GM23338 (cell line): ENCODE measurements at regions not wholly inside any gene's neighbourhood (a gene's known extent, or its start where the extent isn't known, plus 50 kb on each side); places are given as distances from the start of the nearest gene placed in this dataset.

Experiments
- ATAC-seq: fragments of 200-7000 bp; cut with Tn5 transposase; 3 replicates; pipeline ENCODE4 v1.9.1; 2020
- DNase-seq: peaks from one replicate; pipeline ENCODE4 v3.0.0-alpha.2; 2015; ENCODE audit warnings: low spot score
- H2AFZ ChIP-seq: fragments of 200-600 bp; sonication (generic); 2 replicates; pipeline ENCODE4 v1.8.0; 2016; ENCODE audit warnings: antibody characterized with exemption, mild to moderate bottlenecking, moderate library complexity
- H3F3A ChIP-seq: fragments of 200-600 bp; sonication (generic); replicated peaks from 2 replicates; pipeline ENCODE4 v1.8.0; 2017; ENCODE audit warnings: antibody characterized with exemption, mixed run types, low read depth
- H3K27ac ChIP-seq: fragments of 200-600 bp; sonication (generic); 2 replicates; pipeline ENCODE4 v1.6.1; 2016; ENCODE audit warnings: low read depth
- H3K27me3 ChIP-seq: fragments of 200-600 bp; sonication (generic); 2 replicates; pipeline ENCODE4 v1.8.0; 2016; ENCODE audit warnings: mild to moderate bottlenecking, mixed run types, moderate library complexity; ENCODE audit not compliant: insufficient read depth
- H3K36me3 ChIP-seq: fragments of 200-600 bp; sonication (generic); 2 replicates; pipeline ENCODE4 v1.8.0; 2016; ENCODE audit warnings: mild to moderate bottlenecking; ENCODE audit not compliant: insufficient read depth
- H3K4me1 ChIP-seq: fragments of 200-600 bp; sonication (generic); 2 replicates; pipeline ENCODE4 v1.8.0; 2016; ENCODE audit warnings: mild to moderate bottlenecking, moderate library complexity; ENCODE audit not compliant: insufficient read depth
- H3K4me2 ChIP-seq: fragments of 200-600 bp; sonication (generic); 2 replicates; pipeline ENCODE4 v1.7.1; 2017; ENCODE audit warnings: mixed run types
- H3K4me3 ChIP-seq: fragments of 200-600 bp; sonication (generic); 2 replicates; pipeline ENCODE4 v1.6.1; 2016; ENCODE audit warnings: mixed run types
- H3K79me2 ChIP-seq: fragments of 200-600 bp; sonication (generic); replicated peaks from 2 replicates; pipeline ENCODE4 v1.8.0; 2017; ENCODE audit warnings: mild to moderate bottlenecking; ENCODE audit not compliant: insufficient read depth
- H3K9me2 ChIP-seq: fragments of 200-600 bp; sonication (generic); 2 replicates; pipeline ENCODE4 v1.8.0; 2017; ENCODE audit not compliant: insufficient read depth
- H4K20me1 ChIP-seq: fragments of 200-600 bp; sonication (generic); replicated peaks from 2 replicates; pipeline ENCODE4 v1.8.0; 2017; ENCODE audit warnings: mild to moderate bottlenecking; ENCODE audit not compliant: insufficient read depth
- H3K27ac Mint-ChIP-seq: 2 replicates; pipeline ENCODE4 v1.8.0; 2020; ENCODE audit warnings: inconsistent platforms, mild to moderate bottlenecking, moderate library complexity, mixed read lengths
- H3K27me3 Mint-ChIP-seq: 3 replicates; pipeline ENCODE4 v1.8.0; 2022; ENCODE audit warnings: low read depth, mild to moderate bottlenecking, moderate library complexity, mixed read lengths, inconsistent platforms; ENCODE audit not compliant: insufficient read depth, poor library complexity
- H3K36me3 Mint-ChIP-seq: 3 replicates; pipeline ENCODE4 v1.8.0; 2021; ENCODE audit warnings: low read depth, mild to moderate bottlenecking, inconsistent platforms, moderate library complexity, mixed read lengths
- H3K4me1 Mint-ChIP-seq: 3 replicates; pipeline ENCODE4 v1.8.0; 2020; ENCODE audit warnings: mild to moderate bottlenecking, inconsistent platforms, mixed read lengths
- H3K4me3 Mint-ChIP-seq: 3 replicates; pipeline ENCODE4 v1.8.0; 2021; ENCODE audit warnings: moderate library complexity, mild to moderate bottlenecking, inconsistent platforms, mixed read lengths
- H3K9me3 Mint-ChIP-seq: 3 replicates; pipeline ENCODE4 v1.8.0; 2020; ENCODE audit warnings: moderate library complexity, mild to moderate bottlenecking, inconsistent platforms, mixed read lengths
- EZH2phosphoT487 ChIP-seq: fragments of 200-600 bp; sonication (generic); IDR thresholded peaks from one replicate; pipeline ENCODE4 v1.8.1; 2018; ENCODE audit warnings: antibody characterized with exemption; ENCODE audit not compliant: unreplicated experiment
- POLR2AphosphoS5 ChIP-seq: IDR thresholded peaks from 2 replicates; pipeline ENCODE4 v1.6.1; 2016; ENCODE audit warnings: antibody characterized with exemption, low read depth
- ZNF114 ChIP-seq: fragments of 250-450 bp; sonication (Bioruptor Pico); IDR thresholded peaks from 2 replicates; pipeline ENCODE4 v1.5.0; 2020; ENCODE audit warnings: mild to moderate bottlenecking, moderate library complexity
- ZNF331 ChIP-seq: fragments of 250-450 bp; sonication (Bioruptor Pico); IDR thresholded peaks from 2 replicates; pipeline ENCODE4 v1.5.0; 2020; ENCODE audit warnings: low read depth, mild to moderate bottlenecking, moderate library complexity
- TF ChIP-seq, protein P1 (sequence below): fragments of 250-450 bp; sonication (Bioruptor Pico); IDR thresholded peaks from 2 replicates; pipeline ENCODE4 v1.5.0; 2020; ENCODE audit warnings: mild to moderate bottlenecking, moderate library complexity
- TF ChIP-seq, protein P2 (sequence below): IDR thresholded peaks from one replicate; pipeline ENCODE4 v1.6.1; 2018; ENCODE audit warnings: antibody characterized with exemption; ENCODE audit not compliant: unreplicated experiment

- no peak overlapping the region for H3K4me2 ChIP-seq
- Mint-ChIP-seq H3K4me1 (no peaks in the 10 kb centered on the region), H3K27ac (no peak overlapping the region), H3K36me3 (peaks cover 33% of the 10 kb centered on the region), H3K9me3 (peaks cover 37% of the 10 kb centered on the region), H3K27me3 (no peaks in the 10 kb centered on the region), H3K4me3 (no peak overlapping the region)
- no peaks in the 10 kb centered on the region for H4K20me1 ChIP-seq
- no peaks in the 10 kb centered on the region for H3K4me1 ChIP-seq
- H3K4me3 ChIP-seq, result no peak overlapping the region
- no peaks in the 10 kb centered on the region for H3K27me3 ChIP-seq
- ATAC-seq (no peak), DNase-seq (no peak)
- TF ChIP-seq, protein P1, sequence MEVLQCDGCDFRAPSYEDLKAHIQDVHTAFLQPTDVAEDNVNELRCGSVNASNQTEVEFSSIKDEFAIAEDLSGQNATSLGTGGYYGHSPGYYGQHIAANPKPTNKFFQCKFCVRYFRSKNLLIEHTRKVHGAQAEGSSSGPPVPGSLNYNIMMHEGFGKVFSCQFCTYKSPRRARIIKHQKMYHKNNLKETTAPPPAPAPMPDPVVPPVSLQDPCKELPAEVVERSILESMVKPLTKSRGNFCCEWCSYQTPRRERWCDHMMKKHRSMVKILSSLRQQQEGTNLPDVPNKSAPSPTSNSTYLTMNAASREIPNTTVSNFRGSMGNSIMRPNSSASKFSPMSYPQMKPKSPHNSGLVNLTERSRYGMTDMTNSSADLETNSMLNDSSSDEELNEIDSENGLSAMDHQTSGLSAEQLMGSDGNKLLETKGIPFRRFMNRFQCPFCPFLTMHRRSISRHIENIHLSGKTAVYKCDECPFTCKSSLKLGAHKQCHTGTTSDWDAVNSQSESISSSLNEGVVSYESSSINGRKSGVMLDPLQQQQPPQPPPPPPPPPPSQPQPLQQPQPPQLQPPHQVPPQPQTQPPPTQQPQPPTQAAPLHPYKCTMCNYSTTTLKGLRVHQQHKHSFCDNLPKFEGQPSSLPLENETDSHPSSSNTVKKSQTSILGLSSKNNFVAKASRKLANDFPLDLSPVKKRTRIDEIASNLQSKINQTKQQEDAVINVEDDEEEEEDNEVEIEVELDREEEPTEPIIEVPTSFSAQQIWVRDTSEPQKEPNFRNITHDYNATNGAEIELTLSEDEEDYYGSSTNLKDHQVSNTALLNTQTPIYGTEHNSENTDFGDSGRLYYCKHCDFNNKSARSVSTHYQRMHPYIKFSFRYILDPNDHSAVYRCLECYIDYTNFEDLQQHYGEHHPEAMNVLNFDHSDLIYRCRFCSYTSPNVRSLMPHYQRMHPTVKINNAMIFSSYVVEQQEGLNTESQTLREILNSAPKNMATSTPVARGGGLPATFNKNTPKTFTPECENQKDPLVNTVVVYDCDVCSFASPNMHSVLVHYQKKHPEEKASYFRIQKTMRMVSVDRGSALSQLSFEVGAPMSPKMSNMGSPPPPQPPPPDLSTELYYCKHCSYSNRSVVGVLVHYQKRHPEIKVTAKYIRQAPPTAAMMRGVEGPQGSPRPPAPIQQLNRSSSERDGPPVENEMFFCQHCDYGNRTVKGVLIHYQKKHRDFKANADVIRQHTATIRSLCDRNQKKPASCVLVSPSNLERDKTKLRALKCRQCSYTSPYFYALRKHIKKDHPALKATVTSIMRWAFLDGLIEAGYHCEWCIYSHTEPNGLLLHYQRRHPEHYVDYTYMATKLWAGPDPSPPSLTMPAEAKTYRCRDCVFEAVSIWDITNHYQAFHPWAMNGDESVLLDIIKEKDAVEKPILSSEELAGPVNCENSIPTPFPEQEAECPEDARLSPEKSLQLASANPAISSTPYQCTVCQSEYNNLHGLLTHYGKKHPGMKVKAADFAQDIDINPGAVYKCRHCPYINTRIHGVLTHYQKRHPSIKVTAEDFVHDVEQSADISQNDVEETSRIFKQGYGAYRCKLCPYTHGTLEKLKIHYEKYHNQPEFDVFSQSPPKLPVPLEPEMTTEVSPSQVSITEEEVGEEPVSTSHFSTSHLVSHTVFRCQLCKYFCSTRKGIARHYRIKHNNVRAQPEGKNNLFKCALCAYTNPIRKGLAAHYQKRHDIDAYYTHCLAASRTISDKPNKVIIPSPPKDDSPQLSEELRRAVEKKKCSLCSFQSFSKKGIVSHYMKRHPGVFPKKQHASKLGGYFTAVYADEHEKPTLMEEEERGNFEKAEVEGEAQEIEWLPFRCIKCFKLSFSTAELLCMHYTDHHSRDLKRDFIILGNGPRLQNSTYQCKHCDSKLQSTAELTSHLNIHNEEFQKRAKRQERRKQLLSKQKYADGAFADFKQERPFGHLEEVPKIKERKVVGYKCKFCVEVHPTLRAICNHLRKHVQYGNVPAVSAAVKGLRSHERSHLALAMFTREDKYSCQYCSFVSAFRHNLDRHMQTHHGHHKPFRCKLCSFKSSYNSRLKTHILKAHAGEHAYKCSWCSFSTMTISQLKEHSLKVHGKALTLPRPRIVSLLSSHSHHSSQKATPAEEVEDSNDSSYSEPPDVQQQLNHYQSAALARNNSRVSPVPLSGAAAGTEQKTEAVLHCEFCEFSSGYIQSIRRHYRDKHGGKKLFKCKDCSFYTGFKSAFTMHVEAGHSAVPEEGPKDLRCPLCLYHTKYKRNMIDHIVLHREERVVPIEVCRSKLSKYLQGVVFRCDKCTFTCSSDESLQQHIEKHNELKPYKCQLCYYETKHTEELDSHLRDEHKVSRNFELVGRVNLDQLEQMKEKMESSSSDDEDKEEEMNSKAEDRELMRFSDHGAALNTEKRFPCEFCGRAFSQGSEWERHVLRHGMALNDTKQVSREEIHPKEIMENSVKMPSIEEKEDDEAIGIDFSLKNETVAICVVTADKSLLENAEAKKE (CRISPR knock-in tag), result no peak
- TF ChIP-seq ZNF331, result no peak
- no peak for TF ChIP-seq ZNF114 (CRISPR knock-in tag)
- no peak for TF ChIP-seq EZH2phosphoT487
- TF ChIP-seq POLR2AphosphoS5, result no peak
- TF ChIP-seq, protein P2, sequence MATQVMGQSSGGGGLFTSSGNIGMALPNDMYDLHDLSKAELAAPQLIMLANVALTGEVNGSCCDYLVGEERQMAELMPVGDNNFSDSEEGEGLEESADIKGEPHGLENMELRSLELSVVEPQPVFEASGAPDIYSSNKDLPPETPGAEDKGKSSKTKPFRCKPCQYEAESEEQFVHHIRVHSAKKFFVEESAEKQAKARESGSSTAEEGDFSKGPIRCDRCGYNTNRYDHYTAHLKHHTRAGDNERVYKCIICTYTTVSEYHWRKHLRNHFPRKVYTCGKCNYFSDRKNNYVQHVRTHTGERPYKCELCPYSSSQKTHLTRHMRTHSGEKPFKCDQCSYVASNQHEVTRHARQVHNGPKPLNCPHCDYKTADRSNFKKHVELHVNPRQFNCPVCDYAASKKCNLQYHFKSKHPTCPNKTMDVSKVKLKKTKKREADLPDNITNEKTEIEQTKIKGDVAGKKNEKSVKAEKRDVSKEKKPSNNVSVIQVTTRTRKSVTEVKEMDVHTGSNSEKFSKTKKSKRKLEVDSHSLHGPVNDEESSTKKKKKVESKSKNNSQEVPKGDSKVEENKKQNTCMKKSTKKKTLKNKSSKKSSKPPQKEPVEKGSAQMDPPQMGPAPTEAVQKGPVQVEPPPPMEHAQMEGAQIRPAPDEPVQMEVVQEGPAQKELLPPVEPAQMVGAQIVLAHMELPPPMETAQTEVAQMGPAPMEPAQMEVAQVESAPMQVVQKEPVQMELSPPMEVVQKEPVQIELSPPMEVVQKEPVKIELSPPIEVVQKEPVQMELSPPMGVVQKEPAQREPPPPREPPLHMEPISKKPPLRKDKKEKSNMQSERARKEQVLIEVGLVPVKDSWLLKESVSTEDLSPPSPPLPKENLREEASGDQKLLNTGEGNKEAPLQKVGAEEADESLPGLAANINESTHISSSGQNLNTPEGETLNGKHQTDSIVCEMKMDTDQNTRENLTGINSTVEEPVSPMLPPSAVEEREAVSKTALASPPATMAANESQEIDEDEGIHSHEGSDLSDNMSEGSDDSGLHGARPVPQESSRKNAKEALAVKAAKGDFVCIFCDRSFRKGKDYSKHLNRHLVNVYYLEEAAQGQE, result no peak
- no peak overlapping the region for H3K27ac ChIP-seq
- no peaks in the 10 kb centered on the region; the same call in none of the 2 replicates for H3K36me3 ChIP-seq
- H2AFZ ChIP-seq, result no peak overlapping the region
- no peaks in the 10 kb centered on the region for H3K79me2 ChIP-seq
- H3K9me2 ChIP-seq, result 0 out of 2 replicates have a peak, but pooled peaks cover 2% of the 10 kb centered on the region
- H3F3A ChIP-seq, result no peaks in the 10 kb centered on the region
These were observed 1901.9 kb downstream of the MAT2B start for GRCh38 chr5:165407352-165407751.
